A549 (cell line): ENCODE measurements at regions not wholly inside any gene's neighbourhood (a gene's known extent, or its start where the extent isn't known, plus 50 kb on each side); places are given as distances from the start of the nearest gene placed in this dataset.

Experiments
- ATAC-seq, 2 experiments: fragments of 200-7000 bp in 1 of 2; fragments of >200 bp in 1 of 2; cut with Nextera tagmentation in 1 of 2; cut with Tn5 transposase in 1 of 2; 3 replicates each; pipeline versions ENCODE4 v1.8.0 to v1.9.1; 2018 to 2020; ENCODE audit warnings: mild to moderate bottlenecking in 1 of 2, moderate library complexity in 1 of 2
- CTCF ChIA-PET: fragments of 300-600 bp; sonication (Branson Sonifier 250); formaldehyde crosslinking; extraction: SDS; loops from one replicate; lab custom pipeline; 2021; ENCODE audit warnings: antibody characterized with exemption, inconsistent platforms; lab: Yijun Ruan, JAX
- POLR2A ChIA-PET: fragments of 350-600 bp; formaldehyde crosslinking; extraction: SDS; loops from one replicate; lab custom pipeline; 2021; ENCODE audit warnings: antibody characterized with exemption, inconsistent platforms; lab: Yijun Ruan, JAX
- DNase-seq, 2 experiments: peaks; one replicate each; pipeline versions ENCODE4 v3.0.0 to v3.0.0-alpha.2; 2011 to 2016; ENCODE audit warnings: low read depth in 1 of 2, low spot score in 1 of 2
- FAIRE-seq: peaks from 2 replicates; lab custom pipeline; 2011; peaks lifted over from hg19 to GRCh38; lab: Jason Lieb, UNC
- H3K27ac ChIP-seq, 2 experiments: fragments of >200 bp; sonication (Bioruptor Twin); formaldehyde crosslinking; 3 replicates each; pipeline ENCODE4 v1.5.1; 2016 to 2017
- H3K4me1 ChIP-seq: fragments of >200 bp; sonication (Bioruptor Twin); formaldehyde crosslinking; 3 replicates; pipeline ENCODE4 v1.6.1; 2016
- H3K4me2 ChIP-seq: fragments of >200 bp; sonication (Bioruptor Twin); formaldehyde crosslinking; 3 replicates; pipeline ENCODE4 v1.6.1; 2016
- H3K4me3 ChIP-seq: fragments of >200 bp; sonication (Bioruptor Twin); formaldehyde crosslinking; 3 replicates; pipeline ENCODE4 v1.5.1; 2016
- H3K9me3 ChIP-seq: fragments of >200 bp; sonication (Bioruptor Twin); formaldehyde crosslinking; 3 replicates; pipeline ENCODE4 v1.6.1; 2016
- CBX2 ChIP-seq: fragments of 200-600 bp; sonication (generic); IDR thresholded peaks from 2 replicates; pipeline ENCODE4 v1.6.1; 2016; ENCODE audit warnings: low read depth, mild to moderate bottlenecking, borderline replicate concordance
- CBX8 ChIP-seq: fragments of 200-600 bp; sonication (generic); IDR thresholded peaks from 2 replicates; pipeline ENCODE4 v1.6.1; 2016
- CEBPB ChIP-seq, 2 experiments: fragments of >200 bp in 1 of 2; sonication (Bioruptor Twin) in 1 of 2; formaldehyde crosslinking in 1 of 2; IDR thresholded peaks; 2 replicates each; pipeline ENCODE4 v1.6.1; 2012 to 2016
- ELK1 ChIP-seq: fragments of 150-350 bp; IDR thresholded peaks from 2 replicates; pipeline ENCODE4 v1.6.1; 2014; ENCODE audit warnings: low read depth, mild to moderate bottlenecking, low read length
- ESRRA ChIP-seq: fragments of 150-350 bp; IDR thresholded peaks from 2 replicates; pipeline ENCODE4 v1.6.1; 2014; ENCODE audit warnings: mild to moderate bottlenecking, low read length, borderline replicate concordance
- FOXS1 ChIP-seq: fragments of 250-450 bp; sonication (Bioruptor Pico); IDR thresholded peaks from 2 replicates; pipeline ENCODE4 v1.5.0; 2020; ENCODE audit warnings: mild to moderate bottlenecking, moderate library complexity
- GATA3 ChIP-seq: IDR thresholded peaks from 2 replicates; pipeline ENCODE4 v1.6.1; 2012; ENCODE audit warnings: borderline replicate concordance
- MAX ChIP-seq: IDR thresholded peaks from 2 replicates; pipeline ENCODE4 v1.6.1; 2012
- MYC ChIP-seq: IDR thresholded peaks from 2 replicates; pipeline ENCODE4 v1.6.1; 2012; ENCODE audit warnings: mild to moderate bottlenecking, inconsistent platforms, low read length, improper control_type of control experiment, borderline replicate concordance
- PHF8 ChIP-seq: fragments of 200-600 bp; sonication (generic); IDR thresholded peaks from 2 replicates; pipeline ENCODE4 v1.6.1; 2016; ENCODE audit warnings: low read depth, mild to moderate bottlenecking, antibody characterized with exemption, moderate library complexity, borderline replicate concordance
- RCOR1 ChIP-seq: fragments of 150-350 bp; IDR thresholded peaks from 2 replicates; pipeline ENCODE4 v1.6.1; 2014; ENCODE audit warnings: antibody characterized with exemption, low read length, low read depth
- REST ChIP-seq: fragments of 200-600 bp; sonication (generic); IDR thresholded peaks from 2 replicates; pipeline ENCODE4 v1.6.1; 2016; ENCODE audit warnings: antibody characterized with exemption, mild to moderate bottlenecking, moderate library complexity
- RFX5 ChIP-seq: fragments of 450-650 bp; IDR thresholded peaks from 2 replicates; pipeline ENCODE4 v1.7.1; 2014; ENCODE audit warnings: antibody characterized with exemption, mild to moderate bottlenecking, moderate library complexity
- RNF2 ChIP-seq: fragments of 200-600 bp; sonication (generic); IDR thresholded peaks from 2 replicates; pipeline ENCODE4 v1.6.1; 2016; ENCODE audit warnings: low read depth, mild to moderate bottlenecking, antibody characterized with exemption, moderate library complexity, borderline replicate concordance
- SREBF2 ChIP-seq: fragments of 450-650 bp; IDR thresholded peaks from 2 replicates; pipeline ENCODE4 v1.6.1; 2014; ENCODE audit warnings: mild to moderate bottlenecking, moderate library complexity
- WGBS: methylation state at CpG from one replicate; pipeline ENCODE4 v1.1.6; 2017; ENCODE audit errors: missing lambda C conversion rate; 5-methylcytosine and 5-hydroxymethylcytosine counted together
- TF ChIP-seq, protein P1 (sequence below): fragments of 250-450 bp; sonication (Bioruptor Pico); IDR thresholded peaks from 2 replicates; pipeline ENCODE4 v1.5.0; 2021; ENCODE audit warnings: mild to moderate bottlenecking, moderate library complexity, borderline replicate concordance

DNA sequence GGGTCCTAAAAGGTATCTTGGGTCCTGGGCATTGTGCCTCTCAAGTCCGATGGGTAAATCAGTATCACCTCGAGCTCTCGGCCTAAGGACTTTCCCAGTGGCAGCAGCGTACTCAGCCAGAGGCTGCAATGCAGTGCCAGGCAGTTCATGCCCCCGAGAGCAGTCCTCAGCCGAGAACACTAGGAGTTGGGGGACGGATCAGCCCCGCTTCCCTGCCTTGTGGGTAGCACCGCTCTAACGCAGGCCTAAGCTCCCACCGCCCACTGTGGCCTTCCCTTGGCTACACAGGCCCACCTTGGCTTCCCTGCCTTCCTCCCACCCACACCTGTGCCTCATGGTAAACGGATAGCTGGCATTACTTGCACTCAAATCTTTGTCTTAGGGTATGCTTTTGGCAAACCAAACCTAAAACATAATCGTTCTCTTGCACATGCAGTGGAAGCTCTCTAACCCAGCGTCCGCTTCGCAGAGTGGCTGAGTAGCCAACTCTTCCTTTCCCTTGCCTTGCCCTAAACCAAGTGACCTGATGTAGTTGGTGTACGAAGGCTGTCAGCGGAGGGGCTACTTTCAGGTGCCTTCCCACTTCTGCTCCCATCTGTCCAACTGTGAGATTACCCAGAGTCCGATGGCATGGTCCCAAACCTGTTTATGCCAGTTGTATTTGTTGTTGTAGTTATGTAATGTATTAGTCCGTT is 73.2 kb upstream of the CHST15 start (continued):
- TF ChIP-seq REST (no peak), CBX2 (no peak)
- TF ChIP-seq, all 56 proteins: peak for 0

- H3K4me3 ChIP-seq, result no peak overlapping the region
- DNase-seq (no peak), ATAC-seq (no peak), FAIRE-seq (no peak)
- WGBS, result 50% methylated on average over 3 of the region's 3 CpGs
- POLR2A ChIA-PET, result no interaction called here
- CTCF ChIA-PET, result interaction anchor here (1.3 kb wide), 1 partner anchor 13 kb away, joined by 3 read pairs; no protein-coding TSS in a partner anchor
- H3K4me1 ChIP-seq, result no peaks in the 10 kb centered on the region
- no peaks in the 10 kb centered on the region for H3K9me3 ChIP-seq
- no peak overlapping the region for H3K27ac ChIP-seq
- H3K4me2 ChIP-seq, result no peak overlapping the region
- TF ChIP-seq PHF8 (no peak), SREBF2 (no peak), CBX2 (no peak)
Measured at GRCh38 chr10:124165827-124166226, 72.4 kb upstream of the CHST15 start.

DNA sequence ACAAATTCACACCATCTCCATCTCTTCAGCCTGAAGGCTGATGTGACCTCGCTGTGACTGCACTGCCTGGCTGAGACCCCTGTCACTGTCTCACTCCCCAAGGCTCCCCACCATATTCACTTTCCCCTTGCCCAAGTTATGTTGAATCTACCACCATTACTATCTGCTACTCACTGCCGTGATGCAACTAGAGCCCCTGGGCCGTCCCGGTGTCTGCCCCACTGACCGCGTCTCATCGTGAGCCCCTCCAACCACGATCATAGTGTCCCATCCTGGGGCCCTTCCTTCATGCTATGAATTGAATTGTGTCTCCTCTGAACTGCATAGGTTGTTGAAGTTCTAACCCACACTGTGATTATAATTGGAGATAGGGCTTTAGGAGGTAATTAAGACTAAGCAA is 71.9 kb upstream of the CHST15 start:
- Histone ChIP-seq H3K27ac (no peak overlapping the region), H3K4me1 (no peaks in the 10 kb centered on the region), H3K4me2 (no peak overlapping the region), H3K4me3 (no peak overlapping the region), H3K9me3 (no peaks in the 10 kb centered on the region)
- TF ChIP-seq RNF2 (no peak), FOXS1 (CRISPR knock-in tag) (no peak), RFX5 (no peak), MYC (no peak), RCOR1 (no peak), ESRRA (no peak), CBX8 (no peak), CEBPB (IDR thresholded peaks at IDR 0.05) (no peak), ELK1 (no peak), MAX (no peak), GATA3 (no peak)
- TF ChIP-seq, protein P1, sequence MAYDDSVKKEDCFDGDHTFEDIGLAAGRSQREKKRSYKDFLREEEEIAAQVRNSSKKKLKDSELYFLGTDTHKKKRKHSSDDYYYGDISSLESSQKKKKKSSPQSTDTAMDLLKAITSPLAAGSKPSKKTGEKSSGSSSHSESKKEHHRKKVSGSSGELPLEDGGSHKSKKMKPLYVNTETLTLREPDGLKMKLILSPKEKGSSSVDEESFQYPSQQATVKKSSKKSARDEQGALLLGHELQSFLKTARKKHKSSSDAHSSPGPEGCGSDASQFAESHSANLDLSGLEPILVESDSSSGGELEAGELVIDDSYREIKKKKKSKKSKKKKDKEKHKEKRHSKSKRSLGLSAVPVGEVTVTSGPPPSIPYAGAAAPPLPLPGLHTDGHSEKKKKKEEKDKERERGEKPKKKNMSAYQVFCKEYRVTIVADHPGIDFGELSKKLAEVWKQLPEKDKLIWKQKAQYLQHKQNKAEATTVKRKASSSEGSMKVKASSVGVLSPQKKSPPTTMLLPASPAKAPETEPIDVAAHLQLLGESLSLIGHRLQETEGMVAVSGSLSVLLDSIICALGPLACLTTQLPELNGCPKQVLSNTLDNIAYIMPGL (CRISPR knock-in tag), result no peak
- CTCF ChIA-PET, result no interaction called here
- POLR2A ChIA-PET, result no interaction called here
- ATAC-seq (no peak), DNase-seq (no peak), FAIRE-seq (no peak)
- WGBS, result 64% methylated on average over 8 of the region's 8 CpGs
